ENCODE measurements at regions not wholly inside any gene's neighbourhood (a gene's known extent, or its start where the extent isn't known, plus 50 kb on each side); places are given as distances from the start of the nearest gene placed in this dataset.

DNA sequence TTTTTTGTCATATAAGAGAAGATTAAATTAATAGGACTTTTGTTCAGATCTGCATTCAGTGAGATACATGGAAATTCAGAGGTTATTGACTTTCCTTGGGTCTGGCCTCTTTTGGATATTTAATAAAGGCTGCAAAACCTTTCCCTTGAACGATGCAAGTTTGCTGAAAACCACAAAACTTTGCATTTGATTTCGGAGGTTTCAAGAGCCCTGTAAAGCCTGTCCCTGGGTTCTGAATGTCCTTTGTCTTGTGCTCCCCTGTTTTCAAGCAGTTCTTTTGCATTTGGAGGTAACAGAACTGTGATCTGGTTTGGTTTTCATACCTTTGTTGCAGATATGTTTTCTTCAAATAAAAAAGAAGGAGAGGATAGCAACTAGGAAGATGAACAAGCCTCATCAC is 188.1 kb upstream of the DMRT1 start:
- DNase-seq (ENCODE audit: low read depth): no peak
- peak overlapping the region; percentile 48 for H3K4me3 ChIP-seq (ENCODE audit: low read length)
- H3K9me3 ChIP-seq (ENCODE audit: control insufficient read depth, low read length): no peaks in the 10 kb centered on the region

DNA sequence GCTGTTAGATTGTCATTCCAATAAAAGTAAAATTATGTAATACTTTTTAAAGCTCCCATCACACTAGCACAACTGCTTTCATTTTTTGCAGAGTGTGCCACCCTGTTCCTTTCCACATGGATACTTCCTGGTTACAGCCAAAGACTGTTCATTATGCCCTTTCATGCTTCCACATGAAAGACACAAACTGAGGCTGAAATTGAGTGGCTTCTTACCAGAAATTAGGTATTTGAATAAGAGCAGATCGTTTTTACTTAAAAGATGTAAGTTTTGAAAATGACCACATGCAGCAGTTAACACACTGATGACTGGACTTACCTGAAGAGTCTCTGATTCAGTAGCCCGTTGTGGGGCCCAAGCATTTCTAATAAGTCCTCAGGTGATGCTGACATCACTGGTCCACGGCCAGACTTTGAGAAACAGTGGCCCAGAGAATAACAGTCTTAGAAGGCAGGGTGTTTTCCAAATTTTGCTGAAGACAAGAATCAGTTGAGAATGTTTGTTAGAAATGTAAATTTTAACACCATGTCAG is 187.6 kb upstream of the DMRT1 start:
- Histone ChIP-seq H3K4me1 (ENCODE audit: control insufficient read depth, insufficient read depth, low read length) (peaks cover 47% of the 10 kb centered on the region), H3K27me3 (replicated peaks; ENCODE audit: control insufficient read depth, insufficient read depth, low read length) (no peaks in the 10 kb centered on the region), H3K36me3 (ENCODE audit: control insufficient read depth, insufficient read depth, low read length, severe bottlenecking) (no peaks in the 10 kb centered on the region), H3K9me3 (ENCODE audit: control insufficient read depth, low read length) (no peaks in the 10 kb centered on the region), H3K4me3 (ENCODE audit: low read length) (peak overlapping the region; percentile 48), H3K9ac (ENCODE audit: low read length) (peak overlapping the region; percentile 59)
- DNase-seq (ENCODE audit: low read depth): no peak

More for the DNA sequence above, 188.1 kb upstream of the DMRT1 start:
- Histone ChIP-seq H3K27me3 (replicated peaks; ENCODE audit: control insufficient read depth, insufficient read depth, low read length) (no peaks in the 10 kb centered on the region), H3K9ac (ENCODE audit: low read length) (peak overlapping the region; percentile 59), H3K4me1 (ENCODE audit: control insufficient read depth, insufficient read depth, low read length) (peaks cover 47% of the 10 kb centered on the region), H3K36me3 (ENCODE audit: control insufficient read depth, insufficient read depth, low read length, severe bottlenecking) (no peaks in the 10 kb centered on the region)

DNA sequence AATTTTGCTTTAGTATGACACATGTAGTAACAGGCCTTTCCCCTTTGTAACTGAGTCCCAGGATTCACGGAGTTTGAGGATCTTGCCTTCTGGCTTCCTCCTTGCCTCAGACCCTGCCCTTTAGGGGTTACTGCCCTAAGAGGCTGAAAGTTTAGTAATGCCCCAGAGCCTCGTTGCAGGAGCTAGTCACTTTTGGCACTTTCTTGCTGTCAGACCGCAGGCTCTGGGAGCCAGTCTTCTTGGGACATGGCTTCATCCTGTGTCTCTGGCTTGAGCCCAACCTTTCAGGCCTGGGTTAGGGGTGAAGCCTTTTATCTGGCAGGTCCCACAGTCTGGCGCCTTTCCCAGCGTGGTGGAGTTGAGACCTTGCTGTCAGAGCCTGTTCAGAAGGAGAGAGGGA is 185.6 kb upstream of the DMRT1 start:
- H3K4me3 ChIP-seq (ENCODE audit: low read length): peak overlapping the region; percentile 65
- no peaks in the 10 kb centered on the region for H3K9me3 ChIP-seq (ENCODE audit: control insufficient read depth, low read length)
- no peaks in the 10 kb centered on the region for H3K27me3 ChIP-seq (replicated peaks; ENCODE audit: control insufficient read depth, insufficient read depth, low read length)
- no peak for DNase-seq (ENCODE audit: low read depth)
- H3K9ac ChIP-seq (ENCODE audit: low read length): peak overlapping the region; percentile 82
- peaks cover 39% of the 10 kb centered on the region for H3K4me1 ChIP-seq (ENCODE audit: control insufficient read depth, insufficient read depth, low read length)
- H3K36me3 ChIP-seq (ENCODE audit: control insufficient read depth, insufficient read depth, low read length, severe bottlenecking): no peaks in the 10 kb centered on the region

DNA sequence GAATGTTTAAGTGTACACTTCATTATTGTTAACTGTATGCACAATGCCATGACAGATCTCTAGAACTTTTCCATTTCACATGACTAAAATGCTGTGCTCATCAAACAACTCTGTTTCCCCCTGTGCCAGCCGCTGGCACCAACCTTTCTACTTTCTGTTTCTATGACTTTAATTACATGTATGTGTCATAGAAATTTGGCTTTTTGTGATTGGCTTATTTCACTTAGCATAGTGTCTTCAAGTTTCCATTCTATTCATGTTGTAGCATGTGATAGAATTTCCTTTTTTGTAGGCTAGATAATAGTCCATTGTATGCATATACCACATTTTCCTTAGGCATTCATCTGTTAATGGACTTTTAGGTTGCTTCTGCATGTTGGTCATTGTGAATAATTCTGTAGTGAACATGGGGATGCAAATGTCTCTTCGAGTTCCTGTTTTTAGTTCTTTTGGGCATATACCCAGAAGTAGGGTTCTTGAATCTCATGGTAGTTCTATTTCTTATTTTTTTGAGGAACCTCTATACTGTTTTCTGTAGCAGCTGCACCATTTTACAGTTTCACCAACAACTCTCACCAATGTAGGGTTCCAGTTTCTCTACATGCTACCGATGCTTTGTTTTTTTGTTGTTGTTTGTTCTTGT is 184.4 kb upstream of the DMRT1 start:
- no peaks in the 10 kb centered on the region for H3K27me3 ChIP-seq (replicated peaks; ENCODE audit: control insufficient read depth, insufficient read depth, low read length)
- H3K36me3 ChIP-seq (ENCODE audit: control insufficient read depth, insufficient read depth, low read length, severe bottlenecking): no peaks in the 10 kb centered on the region
- H3K4me3 ChIP-seq (ENCODE audit: low read length): no peak overlapping the region
- peak overlapping the region; percentile 82 for H3K9ac ChIP-seq (ENCODE audit: low read length)
- no peaks in the 10 kb centered on the region for H3K9me3 ChIP-seq (ENCODE audit: control insufficient read depth, low read length)
- DNase-seq (ENCODE audit: low read depth): no peak
- H3K4me1 ChIP-seq (ENCODE audit: control insufficient read depth, insufficient read depth, low read length): peaks cover 39% of the 10 kb centered on the region

DNA sequence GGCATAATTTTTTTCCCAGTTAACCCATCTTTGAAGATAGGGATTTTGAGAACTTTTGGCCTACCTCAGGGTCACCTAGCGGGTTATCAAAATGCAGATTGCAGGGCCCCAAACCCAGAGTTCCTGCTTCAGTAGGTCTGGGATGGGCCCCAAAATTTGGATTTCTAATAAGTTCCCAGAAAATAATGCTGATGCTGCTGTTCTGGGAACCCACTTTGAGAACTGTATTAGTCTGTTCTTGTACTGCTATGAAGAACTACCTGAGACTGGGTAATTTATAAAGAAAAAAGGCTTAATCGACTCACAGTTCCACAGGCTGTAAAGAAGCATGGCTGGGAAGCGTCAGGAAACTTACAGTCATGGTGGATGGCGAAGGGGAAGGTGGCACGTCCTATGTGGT is 182.2 kb upstream of the DMRT1 start:
- no peak overlapping the region for H3K9ac ChIP-seq (ENCODE audit: low read length)
- no peaks in the 10 kb centered on the region for H3K36me3 ChIP-seq (ENCODE audit: control insufficient read depth, insufficient read depth, low read length, severe bottlenecking)
- no peaks in the 10 kb centered on the region for H3K27me3 ChIP-seq (replicated peaks; ENCODE audit: control insufficient read depth, insufficient read depth, low read length)
- H3K4me3 ChIP-seq (ENCODE audit: low read length): no peak overlapping the region
- H3K4me1 ChIP-seq (ENCODE audit: control insufficient read depth, insufficient read depth, low read length): peaks cover 25% of the 10 kb centered on the region
- no peak for DNase-seq (ENCODE audit: low read depth)
- H3K9me3 ChIP-seq (ENCODE audit: control insufficient read depth, low read length): no peaks in the 10 kb centered on the region

DNA sequence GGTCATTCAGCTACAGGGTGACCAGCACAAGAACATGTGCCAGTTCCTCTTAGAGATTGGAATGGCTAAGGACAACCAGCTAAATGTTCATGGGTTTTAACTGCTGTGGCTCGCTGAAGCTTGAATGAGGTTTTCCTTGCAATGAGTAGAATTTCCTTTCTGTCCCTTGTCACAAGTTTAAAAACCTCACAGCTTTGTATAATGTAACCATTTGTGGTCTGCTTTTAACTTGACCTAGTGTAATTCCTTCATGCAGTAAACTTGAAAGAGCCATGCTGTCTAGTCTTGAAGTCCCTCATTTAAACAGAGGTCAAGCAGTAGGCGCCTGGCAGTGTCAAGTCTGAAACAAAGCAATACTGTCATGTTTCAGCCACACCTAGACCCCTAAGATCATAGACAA is 181.3 kb upstream of the DMRT1 start:
- Histone ChIP-seq H3K9ac (ENCODE audit: low read length) (no peak overlapping the region), H3K36me3 (ENCODE audit: control insufficient read depth, insufficient read depth, low read length, severe bottlenecking) (no peaks in the 10 kb centered on the region), H3K4me3 (ENCODE audit: low read length) (no peak overlapping the region), H3K4me1 (ENCODE audit: control insufficient read depth, insufficient read depth, low read length) (peaks cover 17% of the 10 kb centered on the region), H3K27me3 (replicated peaks; ENCODE audit: control insufficient read depth, insufficient read depth, low read length) (no peaks in the 10 kb centered on the region), H3K9me3 (ENCODE audit: control insufficient read depth, low read length) (no peaks in the 10 kb centered on the region)
- no peak for DNase-seq (ENCODE audit: low read depth)

DNA sequence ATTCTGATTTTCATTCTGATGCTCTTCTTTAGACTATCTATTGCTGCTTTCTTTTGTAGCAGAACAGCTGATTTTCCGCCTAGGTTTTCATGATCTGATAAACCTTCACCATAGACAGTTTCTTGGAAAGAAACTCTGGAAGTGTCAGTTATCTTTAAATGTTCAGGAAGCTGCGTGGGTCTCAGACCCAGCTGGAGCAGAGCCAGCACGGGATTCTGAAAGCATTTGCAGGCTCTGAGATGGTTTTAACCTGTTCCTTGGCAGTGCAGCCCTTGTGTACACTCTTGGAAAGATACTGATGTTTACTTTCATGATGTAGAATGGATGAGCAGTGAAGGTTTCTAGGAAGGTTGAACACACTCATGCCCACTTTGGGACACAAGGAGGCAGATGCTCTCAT is 178.0 kb upstream of the DMRT1 start:
- Histone ChIP-seq H3K36me3 (ENCODE audit: control insufficient read depth, insufficient read depth, low read length, severe bottlenecking) (no peaks in the 10 kb centered on the region), H3K27me3 (replicated peaks; ENCODE audit: control insufficient read depth, insufficient read depth, low read length) (no peaks in the 10 kb centered on the region), H3K9me3 (ENCODE audit: control insufficient read depth, low read length) (no peaks in the 10 kb centered on the region), H3K4me3 (ENCODE audit: low read length) (no peak overlapping the region), H3K9ac (ENCODE audit: low read length) (no peak overlapping the region), H3K4me1 (ENCODE audit: control insufficient read depth, insufficient read depth, low read length) (no peaks in the 10 kb centered on the region)
- no peak for DNase-seq (ENCODE audit: low read depth)

DNA sequence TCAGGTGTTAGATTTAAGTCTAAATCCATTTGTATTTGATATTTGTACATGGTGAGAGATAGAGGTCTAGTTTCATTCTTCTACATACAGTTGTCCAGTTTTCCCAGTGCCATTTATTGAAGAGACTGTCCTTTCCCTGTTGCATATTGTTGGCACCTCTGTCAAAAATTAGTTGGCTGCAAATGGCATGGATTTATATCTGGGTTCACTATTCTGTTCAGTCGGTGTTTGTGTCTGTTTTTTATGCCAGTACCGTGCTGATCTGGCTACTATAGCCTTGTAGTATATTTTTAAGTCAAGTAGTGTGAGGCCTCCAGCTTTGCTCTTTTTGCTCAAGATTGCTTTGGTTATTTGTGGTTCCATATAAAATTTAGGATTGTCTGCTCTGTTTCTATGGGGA is 176.2 kb upstream of the DMRT1 start:
- Histone ChIP-seq H3K27me3 (replicated peaks; ENCODE audit: control insufficient read depth, insufficient read depth, low read length) (no peaks in the 10 kb centered on the region), H3K4me1 (ENCODE audit: control insufficient read depth, insufficient read depth, low read length) (no peaks in the 10 kb centered on the region), H3K4me3 (ENCODE audit: low read length) (no peak overlapping the region), H3K36me3 (ENCODE audit: control insufficient read depth, insufficient read depth, low read length, severe bottlenecking) (no peaks in the 10 kb centered on the region), H3K9ac (ENCODE audit: low read length) (no peak overlapping the region), H3K9me3 (ENCODE audit: control insufficient read depth, low read length) (peaks cover 7% of the 10 kb centered on the region)
- no peak for DNase-seq (ENCODE audit: low read depth)

DNA sequence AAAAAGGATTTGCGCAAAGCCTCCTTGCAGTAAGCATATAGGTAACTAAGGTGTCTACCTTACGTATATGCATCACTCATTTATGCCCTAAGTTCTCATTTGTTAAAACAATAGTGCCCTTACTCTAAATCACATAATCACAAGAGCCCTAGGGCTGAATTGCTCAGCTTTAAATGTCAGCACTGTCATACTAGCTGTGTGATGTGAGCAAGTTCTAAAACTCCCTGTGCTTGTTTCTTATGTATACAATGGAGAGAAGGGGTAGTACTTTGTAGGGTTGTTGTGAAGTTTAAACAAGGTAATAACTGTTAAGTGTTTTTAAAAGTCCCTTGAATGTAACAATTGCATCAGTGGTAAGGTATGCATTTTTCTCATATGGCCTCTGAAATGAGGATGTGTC is 169.5 kb upstream of the DMRT1 start:
- Histone ChIP-seq H3K9ac (ENCODE audit: low read length) (no peak overlapping the region), H3K4me3 (ENCODE audit: low read length) (no peak overlapping the region), H3K27me3 (replicated peaks; ENCODE audit: control insufficient read depth, insufficient read depth, low read length) (no peaks in the 10 kb centered on the region), H3K36me3 (ENCODE audit: control insufficient read depth, insufficient read depth, low read length, severe bottlenecking) (no peaks in the 10 kb centered on the region), H3K4me1 (ENCODE audit: control insufficient read depth, insufficient read depth, low read length) (no peaks in the 10 kb centered on the region), H3K9me3 (ENCODE audit: control insufficient read depth, low read length) (peaks cover 7% of the 10 kb centered on the region)
- DNase-seq (ENCODE audit: low read depth): no peak

DNA sequence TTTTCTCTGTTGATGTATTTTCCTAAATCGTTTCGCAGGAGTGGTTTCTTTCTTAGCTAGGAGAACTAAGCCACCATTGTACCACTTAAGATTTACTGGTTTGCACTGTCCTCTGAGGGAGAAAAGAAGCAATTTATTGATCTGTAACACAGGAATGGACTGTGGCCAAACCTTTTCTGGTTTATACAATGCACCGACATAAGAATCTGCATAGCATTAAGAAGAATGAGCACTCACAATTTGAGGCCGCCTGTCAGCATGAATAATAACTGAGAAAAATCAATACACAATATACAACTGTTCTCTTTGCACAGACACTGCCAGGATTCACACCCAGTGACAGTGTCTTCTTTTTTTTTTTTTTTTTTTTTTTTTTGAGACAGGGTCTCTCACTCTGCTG is 168.6 kb upstream of the DMRT1 start:
- no peaks in the 10 kb centered on the region for H3K36me3 ChIP-seq (ENCODE audit: control insufficient read depth, insufficient read depth, low read length, severe bottlenecking)
- H3K4me1 ChIP-seq (ENCODE audit: control insufficient read depth, insufficient read depth, low read length): peaks cover 7% of the 10 kb centered on the region
- DNase-seq (ENCODE audit: low read depth): no peak
- peaks cover 7% of the 10 kb centered on the region for H3K9me3 ChIP-seq (ENCODE audit: control insufficient read depth, low read length)
- no peak overlapping the region for H3K9ac ChIP-seq (ENCODE audit: low read length)
- no peaks in the 10 kb centered on the region for H3K27me3 ChIP-seq (replicated peaks; ENCODE audit: control insufficient read depth, insufficient read depth, low read length)
- H3K4me3 ChIP-seq (ENCODE audit: low read length): no peak overlapping the region

DNA sequence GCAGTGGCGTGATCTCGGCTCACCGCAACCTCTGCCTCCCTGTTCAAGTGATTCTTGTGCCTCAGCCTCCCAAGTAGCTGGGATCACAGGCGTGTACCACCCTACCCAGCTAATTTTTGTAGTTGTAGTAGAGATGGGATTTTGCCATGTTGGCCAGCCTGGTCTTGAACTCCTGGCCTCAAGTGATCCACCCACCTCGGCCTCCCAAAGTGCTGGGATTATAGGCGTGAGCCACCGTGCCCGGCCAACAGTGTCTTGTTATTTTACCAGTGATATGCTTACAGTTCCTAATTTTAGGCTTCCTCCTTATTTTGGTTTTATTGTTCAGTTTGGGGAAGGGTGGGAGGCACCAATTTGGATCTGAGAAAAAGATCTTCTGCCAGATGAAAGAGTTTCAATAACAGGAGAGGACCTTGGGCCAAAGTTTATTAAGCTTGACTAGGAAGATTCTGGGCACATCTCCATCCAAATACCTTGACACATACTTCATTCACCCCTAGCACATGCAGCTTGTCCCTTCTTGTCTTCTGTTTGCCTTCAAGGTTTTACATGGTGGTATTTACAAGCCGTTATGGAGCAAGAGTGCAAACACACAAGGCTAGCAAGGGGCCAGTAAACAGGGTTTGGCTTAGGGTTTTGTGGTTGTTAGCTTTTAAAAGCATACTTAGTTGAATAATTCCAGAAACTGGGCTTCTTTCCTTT is 168.1 kb upstream of the DMRT1 start:
- H3K27me3 ChIP-seq (replicated peaks; ENCODE audit: control insufficient read depth, insufficient read depth, low read length): no peaks in the 10 kb centered on the region
- DNase-seq (ENCODE audit: low read depth): no peak

More for the DNA sequence above, 168.1 kb upstream of the DMRT1 start:
- Histone ChIP-seq H3K4me3 (ENCODE audit: low read length) (no peak overlapping the region), H3K9me3 (ENCODE audit: control insufficient read depth, low read length) (peaks cover 7% of the 10 kb centered on the region), H3K4me1 (ENCODE audit: control insufficient read depth, insufficient read depth, low read length) (peaks cover 11% of the 10 kb centered on the region), H3K9ac (ENCODE audit: low read length) (no peak overlapping the region), H3K36me3 (ENCODE audit: control insufficient read depth, insufficient read depth, low read length, severe bottlenecking) (no peaks in the 10 kb centered on the region)

Data from adipocyte (in vitro differentiated cells).